ENCODE measurements at regions not wholly inside any gene's neighbourhood (a gene's known extent, or its start where the extent isn't known, plus 50 kb on each side); places are given as distances from the start of the nearest gene placed in this dataset.
"Not testable (repeated sequence)": the region's sequence is repeated elsewhere in the genome, so short reads cannot be mapped to it uniquely, and the experiment has no call there.

- DNase-seq (ENCODE audit: low read depth in 2 of 3, low spot score in 2 of 3): no peak
Measured at GRCh38 chr14:97804056-97804455, 1006.9 kb downstream of the VRK1 start.

GRCh38 chr14:97806891-97807290, 1009.7 kb downstream of the VRK1 start:
- DNase-seq (ENCODE audit: low read depth in 2 of 3, low spot score in 2 of 3): no peak

- not testable (repeated sequence) for DNase-seq (ENCODE audit: low read depth in 2 of 3, low spot score in 2 of 3)
Measured at GRCh38 chr14:97808541-97808940, 1011.4 kb downstream of the VRK1 start.

- DNase-seq (ENCODE audit: low read depth in 2 of 3, low spot score in 2 of 3): no peak
Measured at GRCh38 chr14:97813556-97813955, 1016.4 kb downstream of the VRK1 start.

- no peak for DNase-seq (ENCODE audit: low read depth in 2 of 3, low spot score in 2 of 3)
Measured at GRCh38 chr14:97820781-97821180, 1023.6 kb downstream of the VRK1 start.

- DNase-seq (ENCODE audit: low read depth in 2 of 3, low spot score in 2 of 3): no peak
Measured at GRCh38 chr14:97824218-97824617, 1027.0 kb downstream of the VRK1 start.

GRCh38 chr14:97827746-97828145, 1030.6 kb downstream of the VRK1 start:
- DNase-seq (ENCODE audit: low read depth in 2 of 3, low spot score in 2 of 3): no peak

GRCh38 chr14:97832776-97833175, 1035.6 kb downstream of the VRK1 start:
- DNase-seq (ENCODE audit: low read depth in 2 of 3, low spot score in 2 of 3): no peak

GRCh38 chr14:97838986-97839385, 1041.8 kb downstream of the VRK1 start:
- no peak for DNase-seq (ENCODE audit: low read depth in 2 of 3, low spot score in 2 of 3)

GRCh38 chr14:97840159-97840558, 1043.0 kb downstream of the VRK1 start:
- DNase-seq (ENCODE audit: low read depth in 2 of 3, low spot score in 2 of 3): no peak

GRCh38 chr14:97841762-97842161, 1044.6 kb downstream of the VRK1 start:
- no peak for DNase-seq (ENCODE audit: low read depth in 2 of 3, low spot score in 2 of 3)

GRCh38 chr14:97843066-97843465, 1045.9 kb downstream of the VRK1 start:
- no peak for DNase-seq (ENCODE audit: low read depth in 2 of 3, low spot score in 2 of 3)

- DNase-seq (ENCODE audit: low read depth in 2 of 3, low spot score in 2 of 3): no peak
Measured at GRCh38 chr14:97844042-97844441, 1046.9 kb downstream of the VRK1 start.

- no peak for DNase-seq (ENCODE audit: low read depth in 2 of 3, low spot score in 2 of 3)
Measured at GRCh38 chr14:97846156-97846555, 1049.0 kb downstream of the VRK1 start.

- DNase-seq (ENCODE audit: low read depth in 2 of 3, low spot score in 2 of 3): no peak
Measured at GRCh38 chr14:97848317-97848980, 1051.3 kb downstream of the VRK1 start.

GRCh38 chr14:97850466-97850865, 1053.3 kb downstream of the VRK1 start:
- no peak for DNase-seq (ENCODE audit: low read depth in 2 of 3, low spot score in 2 of 3)

GRCh38 chr14:97850886-97851285, 1053.7 kb downstream of the VRK1 start:
- DNase-seq (ENCODE audit: low read depth in 2 of 3, low spot score in 2 of 3): no peak

GRCh38 chr14:97851428-97851995, 1054.3 kb downstream of the VRK1 start:
- no peak for DNase-seq (ENCODE audit: low read depth in 2 of 3, low spot score in 2 of 3)

GRCh38 chr14:97854918-97855317, 1057.7 kb downstream of the VRK1 start:
- DNase-seq (ENCODE audit: low read depth in 2 of 3, low spot score in 2 of 3): no peak

GRCh38 chr14:97866195-97866594, 1069.0 kb downstream of the VRK1 start:
- no peak for DNase-seq (ENCODE audit: low read depth in 2 of 3, low spot score in 2 of 3)

- DNase-seq (ENCODE audit: low read depth in 2 of 3, low spot score in 2 of 3): no peak
Measured at GRCh38 chr14:97866664-97867063, 1069.5 kb downstream of the VRK1 start.

GRCh38 chr14:97873291-97873690, 1076.1 kb downstream of the VRK1 start:
- no peak for DNase-seq (ENCODE audit: low read depth in 2 of 3, low spot score in 2 of 3)

- no peak for DNase-seq (ENCODE audit: low read depth in 2 of 3, low spot score in 2 of 3)
Measured at GRCh38 chr14:97874394-97874793, 1077.2 kb downstream of the VRK1 start.

Measured in hematopoietic multipotent progenitor cell (in vitro differentiated cells).